H1 (cell line): ENCODE measurements at regions not wholly inside any gene's neighbourhood (a gene's known extent, or its start where the extent isn't known, plus 50 kb on each side); places are given as distances from the start of the nearest gene placed in this dataset.

Experiments
- BRCA1 ChIP-seq: IDR thresholded peaks from 2 replicates; pipeline ENCODE4 v1.6.1; 2012; ENCODE audit warnings: low read depth, low read length, improper control_type of control experiment
- CHD2 ChIP-seq: IDR thresholded peaks from 2 replicates; pipeline ENCODE4 v1.6.1; 2012; ENCODE audit warnings: low read length, improper control_type of control experiment
- EGR1 ChIP-seq: IDR thresholded peaks from 2 replicates; pipeline ENCODE4 v1.6.1; 2011; ENCODE audit warnings: low read depth, low read length, borderline replicate concordance
- EP300 ChIP-seq, 2 experiments: IDR thresholded peaks; 1 replicate in 1 of 2; 2 replicates in 1 of 2; pipeline ENCODE4 v1.6.1; 2011 to 2012; ENCODE audit warnings: low read depth in 2 of 2, low read length in 2 of 2, mild to moderate bottlenecking in 2 of 2, borderline replicate concordance in 1 of 2, inconsistent platforms in 1 of 2, moderate library complexity in 1 of 2
- POLR2A ChIP-seq, 2 experiments: IDR thresholded peaks; 1 replicate in 1 of 2; 2 replicates in 1 of 2; pipeline ENCODE4 v1.6.1; 2011; ENCODE audit warnings: low read depth in 2 of 2, low read length in 2 of 2, mild to moderate bottlenecking in 2 of 2; ENCODE audit errors: control extremely low read depth in 1 of 2
- SAP30 ChIP-seq: fragments of 300-600 bp; sonication (generic); IDR thresholded peaks from 2 replicates; pipeline ENCODE4 v1.7.1; 2012; ENCODE audit warnings: low read length, moderate library complexity, mild to moderate bottlenecking, inconsistent platforms; ENCODE audit not compliant: insufficient read depth, insufficient replicate concordance
- SIN3A ChIP-seq, 2 experiments: IDR thresholded peaks in 1 of 2; conservative IDR thresholded peaks in 1 of 2; 2 replicates each; pipeline ENCODE4 v1.6.1; 2011 to 2012; ENCODE audit warnings: low read length in 2 of 2, improper control_type of control experiment in 1 of 2, low read depth in 1 of 2, mild to moderate bottlenecking in 1 of 2
- SIRT6 ChIP-seq: IDR thresholded peaks from one replicate; pipeline ENCODE4 v1.7.1; 2012; ENCODE audit warnings: low read length, inconsistent platforms
- TAF7 ChIP-seq: optimal IDR thresholded peaks from 2 replicates; pipeline ENCODE3; 2011; ENCODE audit warnings: low read depth, mild to moderate bottlenecking, inconsistent platforms, low read length, moderate library complexity, borderline replicate concordance
- ZNF274 ChIP-seq: IDR thresholded peaks from 2 replicates; pipeline ENCODE4 v1.7.0; 2012; ENCODE audit warnings: low read length, borderline replicate concordance; ENCODE audit errors: extremely low read depth
- TF ChIP-seq, protein P1 (sequence below): fragments of 300-600 bp; sonication (generic); IDR thresholded peaks from 2 replicates; pipeline ENCODE4 v1.7.1; 2012; ENCODE audit warnings: low read length, moderate library complexity, mild to moderate bottlenecking, inconsistent platforms; ENCODE audit not compliant: insufficient replicate concordance
- TF ChIP-seq, protein P2 (sequence below): IDR thresholded peaks from 2 replicates; pipeline ENCODE4 v1.6.1; 2012; ENCODE audit warnings: inconsistent platforms

DNA sequence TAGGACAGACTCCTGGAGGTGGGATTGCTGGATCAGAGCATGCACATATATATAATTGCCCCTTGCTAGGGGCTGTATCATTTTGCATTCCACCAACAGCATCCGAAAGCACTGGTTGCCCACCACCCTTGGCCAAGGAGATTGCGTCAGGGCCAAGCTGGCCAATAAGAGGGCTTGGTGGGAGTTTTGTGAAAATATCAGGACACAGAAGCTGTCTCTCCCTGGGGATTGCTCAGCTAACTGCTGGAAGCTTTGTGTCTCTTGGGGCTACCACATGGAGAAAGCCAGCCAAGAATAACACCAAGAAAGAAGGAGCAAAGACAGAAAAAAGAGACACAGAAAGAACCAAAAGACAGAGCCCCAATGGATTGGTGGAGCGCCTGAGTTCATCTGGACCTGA is 90.6 kb upstream of the RALGAPA2 start (continued):
- TF ChIP-seq, protein P1, sequence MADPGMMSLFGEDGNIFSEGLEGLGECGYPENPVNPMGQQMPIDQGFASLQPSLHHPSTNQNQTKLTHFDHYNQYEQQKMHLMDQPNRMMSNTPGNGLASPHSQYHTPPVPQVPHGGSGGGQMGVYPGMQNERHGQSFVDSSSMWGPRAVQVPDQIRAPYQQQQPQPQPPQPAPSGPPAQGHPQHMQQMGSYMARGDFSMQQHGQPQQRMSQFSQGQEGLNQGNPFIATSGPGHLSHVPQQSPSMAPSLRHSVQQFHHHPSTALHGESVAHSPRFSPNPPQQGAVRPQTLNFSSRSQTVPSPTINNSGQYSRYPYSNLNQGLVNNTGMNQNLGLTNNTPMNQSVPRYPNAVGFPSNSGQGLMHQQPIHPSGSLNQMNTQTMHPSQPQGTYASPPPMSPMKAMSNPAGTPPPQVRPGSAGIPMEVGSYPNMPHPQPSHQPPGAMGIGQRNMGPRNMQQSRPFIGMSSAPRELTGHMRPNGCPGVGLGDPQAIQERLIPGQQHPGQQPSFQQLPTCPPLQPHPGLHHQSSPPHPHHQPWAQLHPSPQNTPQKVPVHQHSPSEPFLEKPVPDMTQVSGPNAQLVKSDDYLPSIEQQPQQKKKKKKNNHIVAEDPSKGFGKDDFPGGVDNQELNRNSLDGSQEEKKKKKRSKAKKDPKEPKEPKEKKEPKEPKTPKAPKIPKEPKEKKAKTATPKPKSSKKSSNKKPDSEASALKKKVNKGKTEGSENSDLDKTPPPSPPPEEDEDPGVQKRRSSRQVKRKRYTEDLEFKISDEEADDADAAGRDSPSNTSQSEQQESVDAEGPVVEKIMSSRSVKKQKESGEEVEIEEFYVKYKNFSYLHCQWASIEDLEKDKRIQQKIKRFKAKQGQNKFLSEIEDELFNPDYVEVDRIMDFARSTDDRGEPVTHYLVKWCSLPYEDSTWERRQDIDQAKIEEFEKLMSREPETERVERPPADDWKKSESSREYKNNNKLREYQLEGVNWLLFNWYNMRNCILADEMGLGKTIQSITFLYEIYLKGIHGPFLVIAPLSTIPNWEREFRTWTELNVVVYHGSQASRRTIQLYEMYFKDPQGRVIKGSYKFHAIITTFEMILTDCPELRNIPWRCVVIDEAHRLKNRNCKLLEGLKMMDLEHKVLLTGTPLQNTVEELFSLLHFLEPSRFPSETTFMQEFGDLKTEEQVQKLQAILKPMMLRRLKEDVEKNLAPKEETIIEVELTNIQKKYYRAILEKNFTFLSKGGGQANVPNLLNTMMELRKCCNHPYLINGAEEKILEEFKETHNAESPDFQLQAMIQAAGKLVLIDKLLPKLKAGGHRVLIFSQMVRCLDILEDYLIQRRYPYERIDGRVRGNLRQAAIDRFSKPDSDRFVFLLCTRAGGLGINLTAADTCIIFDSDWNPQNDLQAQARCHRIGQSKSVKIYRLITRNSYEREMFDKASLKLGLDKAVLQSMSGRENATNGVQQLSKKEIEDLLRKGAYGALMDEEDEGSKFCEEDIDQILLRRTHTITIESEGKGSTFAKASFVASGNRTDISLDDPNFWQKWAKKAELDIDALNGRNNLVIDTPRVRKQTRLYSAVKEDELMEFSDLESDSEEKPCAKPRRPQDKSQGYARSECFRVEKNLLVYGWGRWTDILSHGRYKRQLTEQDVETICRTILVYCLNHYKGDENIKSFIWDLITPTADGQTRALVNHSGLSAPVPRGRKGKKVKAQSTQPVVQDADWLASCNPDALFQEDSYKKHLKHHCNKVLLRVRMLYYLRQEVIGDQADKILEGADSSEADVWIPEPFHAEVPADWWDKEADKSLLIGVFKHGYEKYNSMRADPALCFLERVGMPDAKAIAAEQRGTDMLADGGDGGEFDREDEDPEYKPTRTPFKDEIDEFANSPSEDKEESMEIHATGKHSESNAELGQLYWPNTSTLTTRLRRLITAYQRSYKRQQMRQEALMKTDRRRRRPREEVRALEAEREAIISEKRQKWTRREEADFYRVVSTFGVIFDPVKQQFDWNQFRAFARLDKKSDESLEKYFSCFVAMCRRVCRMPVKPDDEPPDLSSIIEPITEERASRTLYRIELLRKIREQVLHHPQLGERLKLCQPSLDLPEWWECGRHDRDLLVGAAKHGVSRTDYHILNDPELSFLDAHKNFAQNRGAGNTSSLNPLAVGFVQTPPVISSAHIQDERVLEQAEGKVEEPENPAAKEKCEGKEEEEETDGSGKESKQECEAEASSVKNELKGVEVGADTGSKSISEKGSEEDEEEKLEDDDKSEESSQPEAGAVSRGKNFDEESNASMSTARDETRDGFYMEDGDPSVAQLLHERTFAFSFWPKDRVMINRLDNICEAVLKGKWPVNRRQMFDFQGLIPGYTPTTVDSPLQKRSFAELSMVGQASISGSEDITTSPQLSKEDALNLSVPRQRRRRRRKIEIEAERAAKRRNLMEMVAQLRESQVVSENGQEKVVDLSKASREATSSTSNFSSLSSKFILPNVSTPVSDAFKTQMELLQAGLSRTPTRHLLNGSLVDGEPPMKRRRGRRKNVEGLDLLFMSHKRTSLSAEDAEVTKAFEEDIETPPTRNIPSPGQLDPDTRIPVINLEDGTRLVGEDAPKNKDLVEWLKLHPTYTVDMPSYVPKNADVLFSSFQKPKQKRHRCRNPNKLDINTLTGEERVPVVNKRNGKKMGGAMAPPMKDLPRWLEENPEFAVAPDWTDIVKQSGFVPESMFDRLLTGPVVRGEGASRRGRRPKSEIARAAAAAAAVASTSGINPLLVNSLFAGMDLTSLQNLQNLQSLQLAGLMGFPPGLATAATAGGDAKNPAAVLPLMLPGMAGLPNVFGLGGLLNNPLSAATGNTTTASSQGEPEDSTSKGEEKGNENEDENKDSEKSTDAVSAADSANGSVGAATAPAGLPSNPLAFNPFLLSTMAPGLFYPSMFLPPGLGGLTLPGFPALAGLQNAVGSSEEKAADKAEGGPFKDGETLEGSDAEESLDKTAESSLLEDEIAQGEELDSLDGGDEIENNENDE: no peak
- TF ChIP-seq EGR1: no peak
- no peak for TF ChIP-seq SIN3A (conservative IDR thresholded peaks at IDR 0.05 in 1 of 2, IDR thresholded peaks at IDR 0.05 in 1 of 2; ENCODE audit: low read depth in 1 of 2, low read length in 2 of 2)
- TF ChIP-seq SIRT6: no peak
- no peak for TF ChIP-seq BRCA1
- TF ChIP-seq, protein P2, sequence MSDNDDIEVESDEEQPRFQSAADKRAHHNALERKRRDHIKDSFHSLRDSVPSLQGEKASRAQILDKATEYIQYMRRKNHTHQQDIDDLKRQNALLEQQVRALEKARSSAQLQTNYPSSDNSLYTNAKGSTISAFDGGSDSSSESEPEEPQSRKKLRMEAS: no peak
- no peak for TF ChIP-seq TAF7
- no peak for TF ChIP-seq ZNF274
- TF ChIP-seq CHD2: no peak
- TF ChIP-seq POLR2A (IDR thresholded peaks at IDR 0.05; ENCODE audit: control extremely low read depth in 1 of 2, low read depth in 2 of 2, low read length in 2 of 2): no peak
- TF ChIP-seq SAP30: no peak
- no peak for TF ChIP-seq EP300 (IDR thresholded peaks at IDR 0.05; ENCODE audit: borderline replicate concordance in 1 of 2, low read depth in 2 of 2, low read length in 2 of 2)
